NCI-H69 (cell line): ENCODE measurements at regions not wholly inside any gene's neighbourhood (a gene's known extent, or its start where the extent isn't known, plus 50 kb on each side); places are given as distances from the start of the nearest gene placed in this dataset.

ENCODE experiments used
- DNase-seq: peaks from one replicate; lab custom pipeline; 2025; lab: John Stamatoyannopoulos, UW

GRCh38 chr5:56459394-56460194 lies 226.5 kb upstream of the ANKRD55 start:
- DNase-seq = no peak

DNA sequence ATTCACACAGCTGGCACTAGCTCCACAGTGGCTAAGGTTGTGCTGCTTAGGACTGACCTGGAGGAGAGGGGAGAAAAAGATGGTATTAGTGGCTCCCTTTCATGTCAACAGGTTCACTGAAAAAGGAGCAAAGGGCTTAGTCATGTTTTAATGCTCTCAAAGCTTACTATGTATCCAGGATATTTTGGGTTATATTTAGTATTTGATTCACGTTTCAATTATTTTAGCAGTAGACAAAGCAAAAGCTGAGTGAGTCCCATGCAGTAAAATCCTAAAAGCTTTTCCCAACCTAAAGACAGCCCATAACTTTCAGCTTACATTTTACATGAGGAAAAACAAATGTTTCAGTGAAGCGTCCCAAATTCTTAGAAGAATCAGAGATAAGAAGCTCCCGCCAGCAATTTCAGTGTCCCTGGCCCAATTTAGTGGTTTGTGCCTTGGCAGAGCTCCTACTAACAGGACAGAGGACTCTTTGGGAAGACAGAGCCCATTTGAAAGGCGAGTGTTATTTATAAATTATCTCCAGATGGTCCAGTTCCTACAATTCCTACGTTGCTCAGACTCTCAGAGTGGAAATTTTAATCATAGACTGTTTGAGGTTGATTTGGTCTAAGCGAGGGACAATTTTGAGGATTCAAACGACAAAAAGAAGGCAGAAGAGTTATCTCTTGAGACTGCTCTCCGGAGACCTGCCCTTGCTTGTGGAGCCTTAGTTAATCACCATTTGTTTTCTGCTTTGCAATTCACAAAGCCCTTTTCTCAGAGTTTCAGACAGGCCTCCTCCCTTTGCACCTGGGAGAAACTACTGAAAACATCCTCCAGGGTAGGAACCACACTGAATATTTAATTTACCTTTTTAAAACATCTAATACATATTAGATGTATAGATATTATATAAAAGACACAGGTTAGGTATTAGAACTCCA lies 225.0 kb upstream of the ANKRD55 start:
- DNase-seq = no peak

DNA sequence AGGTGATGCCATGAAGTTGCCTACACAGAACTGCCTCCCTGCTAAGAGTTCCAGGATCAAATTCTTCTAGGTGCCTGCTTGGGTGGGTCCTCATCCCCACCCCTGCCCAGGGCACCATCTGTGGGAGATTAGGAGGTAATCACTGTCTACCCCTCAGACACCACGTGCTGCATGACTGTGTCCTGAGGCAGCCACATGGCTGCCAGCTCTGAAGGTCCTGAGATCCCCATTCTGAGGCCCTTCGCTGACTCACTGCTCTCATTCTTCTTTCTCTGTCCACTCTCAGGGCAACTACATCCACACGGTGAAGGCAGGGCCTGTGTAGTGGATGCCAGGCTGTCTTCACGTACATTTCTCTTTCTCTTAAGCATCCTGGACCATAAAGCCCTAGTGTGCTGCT lies 222.9 kb upstream of the ANKRD55 start:
- DNase-seq = no peak

GRCh38 chr5:56455417-56455816 lies 222.3 kb upstream of the ANKRD55 start:
- no peak for DNase-seq

DNA sequence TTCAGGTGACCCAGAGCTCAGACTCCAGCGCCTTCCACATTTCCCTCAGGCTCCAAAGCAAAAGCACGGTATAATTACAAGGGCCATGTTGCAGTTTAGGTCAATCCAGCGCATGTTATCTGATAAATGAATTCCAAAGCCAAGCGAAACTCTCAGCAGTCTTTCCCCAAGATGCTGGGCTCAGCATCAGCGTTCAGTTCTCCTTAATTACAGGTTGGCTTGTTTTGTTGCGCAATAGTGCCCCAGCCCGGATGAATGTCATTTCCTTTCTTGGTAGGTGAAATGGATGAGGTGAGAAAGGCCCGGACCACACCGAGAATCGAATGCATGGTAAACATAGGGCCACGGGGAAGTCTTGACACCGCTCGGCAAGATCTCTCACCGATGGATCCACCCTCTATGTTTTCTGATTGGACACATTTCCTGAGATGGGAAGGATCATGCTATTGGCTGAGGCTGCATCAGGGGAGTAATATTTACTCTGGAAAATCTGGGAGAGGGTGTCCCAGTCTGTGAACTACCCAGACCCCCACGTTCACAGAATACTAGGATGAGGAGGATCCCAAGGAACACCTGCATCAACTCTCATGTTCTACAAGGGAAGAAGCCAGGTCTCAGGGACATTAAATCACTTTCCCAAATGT lies 221.2 kb upstream of the ANKRD55 start:
- DNase-seq = peak; percentile 64

- DNase-seq = no peak
Measured at GRCh38 chr5:56451742-56452141, 218.6 kb upstream of the ANKRD55 start.

- no peak for DNase-seq
Measured at GRCh38 chr5:56450766-56451165, 217.6 kb upstream of the ANKRD55 start.

GRCh38 chr5:56449071-56449640 lies 216.0 kb upstream of the ANKRD55 start:
- DNase-seq = no peak

DNA sequence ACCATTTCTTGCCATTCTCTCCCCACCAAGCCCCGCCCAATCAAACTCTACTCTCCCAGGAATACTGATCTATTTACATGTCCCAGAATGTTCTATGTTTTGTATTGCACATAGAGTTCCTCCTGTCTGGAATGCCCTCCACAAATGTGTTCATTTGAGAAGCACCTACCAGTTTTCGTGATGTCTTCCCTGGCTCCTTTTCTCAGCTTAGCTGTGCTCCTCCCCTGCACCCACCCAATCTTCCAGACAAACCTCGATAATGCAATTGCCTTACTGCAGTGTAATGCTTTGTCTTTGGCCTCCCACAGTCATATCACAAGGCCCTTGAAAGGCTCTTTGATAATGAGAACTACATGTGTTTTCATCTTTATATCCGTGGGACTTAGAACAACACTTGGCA lies 214.5 kb upstream of the ANKRD55 start:
- no peak for DNase-seq

DNA sequence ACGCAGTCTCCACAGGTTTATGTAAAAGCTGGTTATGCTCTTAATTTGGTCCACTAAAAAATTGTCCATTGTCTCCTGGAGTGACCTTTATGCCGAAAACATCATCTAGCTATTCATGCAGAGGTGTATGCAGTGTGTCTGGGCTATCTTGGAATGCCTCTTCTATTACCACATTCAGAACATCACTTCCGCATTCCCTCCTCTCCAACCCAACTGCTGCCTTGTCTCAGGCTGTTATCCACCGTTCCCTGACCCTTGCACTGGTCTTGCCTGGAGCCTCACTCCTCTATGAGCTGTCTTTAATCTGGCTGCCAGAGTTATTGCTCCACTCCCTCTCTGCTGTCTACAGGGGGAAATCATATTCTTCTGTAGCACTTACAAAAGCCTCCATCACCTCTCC lies 214.1 kb upstream of the ANKRD55 start:
- DNase-seq = no peak

DNA sequence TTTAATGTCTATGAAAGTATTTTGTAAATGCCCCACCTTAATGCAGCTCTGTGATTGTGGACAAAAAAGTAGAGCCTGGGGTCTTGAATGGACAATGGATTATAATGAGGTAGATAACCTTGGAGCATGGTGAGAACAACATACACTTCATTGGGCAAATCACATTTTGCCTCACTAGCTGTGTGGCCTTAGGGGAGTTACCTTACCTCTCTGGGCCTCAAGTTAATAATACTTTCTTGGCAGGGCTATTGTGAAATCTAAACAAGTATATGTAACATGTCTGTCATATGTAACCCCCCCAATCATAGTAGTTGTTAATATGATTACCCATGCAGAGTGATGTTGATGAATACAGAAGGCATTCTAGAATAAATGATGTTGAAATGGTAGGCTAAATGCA lies 213.6 kb upstream of the ANKRD55 start:
- DNase-seq = no peak

DNA sequence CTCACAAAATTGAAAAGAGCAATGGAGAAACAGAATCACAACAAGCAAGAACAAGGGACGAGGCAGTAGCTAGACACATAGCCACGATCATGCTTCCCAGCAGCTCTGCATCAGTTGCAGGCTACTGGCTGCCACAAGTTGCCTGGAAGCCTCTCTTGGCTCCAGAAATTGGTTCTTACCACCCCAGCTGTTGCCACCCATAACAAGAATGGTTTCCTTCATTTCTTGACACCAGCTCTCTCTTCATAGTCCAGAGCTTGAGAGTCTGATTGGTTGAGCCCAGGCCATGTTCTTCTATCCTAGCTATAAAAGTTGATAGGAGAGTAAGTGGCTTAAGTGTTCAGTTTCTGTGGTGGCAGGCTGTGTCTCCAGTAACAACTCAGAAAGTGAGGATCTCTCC lies 210.7 kb upstream of the ANKRD55 start:
- no peak for DNase-seq

DNA sequence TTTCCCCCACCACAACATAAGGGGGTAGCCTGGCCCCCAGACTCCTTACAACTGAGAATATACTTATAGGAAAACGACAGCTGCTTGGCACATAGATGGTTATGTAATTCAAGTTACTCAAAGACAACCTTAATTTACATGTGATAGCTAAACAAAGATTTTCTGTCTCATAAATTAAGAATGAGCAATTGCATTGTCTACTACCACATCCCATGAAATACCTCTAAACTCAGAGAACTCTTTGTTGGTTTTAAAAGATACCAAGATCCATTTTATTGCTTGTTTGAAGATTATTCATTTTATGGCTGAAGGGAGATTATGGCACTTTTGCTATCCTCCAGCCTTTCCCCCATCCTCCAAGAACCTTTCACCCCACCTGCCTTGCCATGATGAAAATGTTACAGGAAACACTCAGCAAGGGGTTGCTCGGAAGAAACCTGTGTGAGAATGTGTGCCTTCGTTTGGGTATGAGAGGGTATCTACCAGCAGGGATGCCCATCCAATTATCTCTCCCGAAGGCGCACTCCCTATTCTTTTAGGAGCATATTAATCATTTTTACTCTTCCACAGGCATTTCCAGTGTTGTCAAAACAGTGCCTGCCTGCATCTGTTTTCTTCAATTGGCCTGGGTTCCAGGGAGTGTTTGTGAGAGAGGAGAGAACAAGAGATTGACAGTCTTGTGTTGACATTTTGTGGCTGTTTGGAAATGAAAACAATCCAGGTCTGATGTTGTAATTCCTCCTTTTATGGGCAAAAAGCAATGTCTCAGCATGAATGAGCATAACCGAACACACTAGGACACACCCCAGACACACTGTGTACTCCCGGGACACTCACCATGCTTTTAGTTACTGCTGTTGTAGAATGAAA lies 208.0 kb upstream of the ANKRD55 start:
- peak; percentile 46 for DNase-seq

DNA sequence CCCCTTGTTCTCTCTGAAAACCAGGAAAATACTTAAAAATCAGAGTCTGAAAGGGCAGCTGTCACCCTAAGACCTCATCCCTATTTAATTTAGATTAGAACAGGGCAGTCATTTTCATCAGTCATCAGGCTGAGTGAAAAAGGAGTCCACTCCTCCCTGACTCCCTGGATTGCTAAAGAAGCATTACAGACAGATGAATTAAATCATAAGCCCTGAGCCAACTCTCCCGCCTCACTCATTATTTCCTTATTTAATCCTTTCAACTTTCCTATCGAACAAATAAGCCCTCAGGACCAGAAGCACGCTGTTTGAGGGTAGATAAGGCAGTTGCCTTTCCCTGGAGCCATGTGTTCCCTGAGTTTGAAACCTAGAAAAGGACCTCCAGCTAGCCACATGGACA lies 201.9 kb upstream of the ANKRD55 start:
- no peak for DNase-seq

DNA sequence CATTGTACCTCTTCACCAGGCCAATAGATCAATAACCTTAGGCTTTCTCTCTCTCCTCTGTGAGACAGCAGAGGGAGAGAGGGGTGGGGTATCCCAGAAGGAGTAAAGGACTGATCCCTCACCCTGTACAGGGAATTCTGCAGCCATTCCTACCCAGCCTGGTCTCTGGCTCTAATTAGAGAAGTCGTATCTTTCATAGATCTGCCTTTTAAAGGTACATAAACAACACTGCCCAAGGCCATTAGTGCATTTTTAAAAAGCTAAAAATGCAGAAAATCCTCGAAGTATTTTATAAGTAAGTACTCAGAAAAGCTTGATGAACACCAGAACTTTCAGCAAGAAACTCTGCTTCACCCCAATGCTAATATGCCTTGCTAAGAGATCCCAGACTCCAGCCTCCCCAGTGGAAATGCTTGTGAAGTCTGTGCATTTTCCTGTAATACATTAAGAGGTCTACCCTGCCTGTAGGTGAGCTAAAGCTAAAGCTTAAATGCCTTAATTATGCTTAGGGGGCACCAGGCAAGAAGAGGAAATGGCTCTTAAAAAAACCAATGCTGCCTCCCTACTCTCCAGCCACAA lies 200.0 kb upstream of the ANKRD55 start:
- no peak for DNase-seq

GRCh38 chr5:56432321-56432720 lies 199.2 kb upstream of the ANKRD55 start:
- no peak for DNase-seq

DNA sequence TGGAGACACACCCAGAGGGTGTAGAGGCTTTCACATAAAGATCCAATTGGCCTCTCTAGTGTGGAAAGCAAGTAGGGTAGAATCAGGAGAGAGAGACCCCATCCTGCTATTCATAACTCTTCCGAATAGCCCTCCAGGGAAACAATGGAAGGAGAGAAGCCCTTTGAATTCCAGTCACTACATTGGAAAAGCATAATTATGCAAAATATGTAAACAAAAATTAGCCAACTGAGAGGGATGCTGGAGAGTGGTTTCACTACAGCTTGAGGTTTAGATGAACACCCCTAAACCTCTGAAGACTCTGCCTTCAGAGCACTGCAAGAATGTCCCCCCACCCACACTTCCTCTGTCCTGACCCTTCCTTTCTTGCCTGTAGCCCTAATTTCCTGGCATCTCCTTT lies 197.3 kb upstream of the ANKRD55 start:
- no peak for DNase-seq

DNA sequence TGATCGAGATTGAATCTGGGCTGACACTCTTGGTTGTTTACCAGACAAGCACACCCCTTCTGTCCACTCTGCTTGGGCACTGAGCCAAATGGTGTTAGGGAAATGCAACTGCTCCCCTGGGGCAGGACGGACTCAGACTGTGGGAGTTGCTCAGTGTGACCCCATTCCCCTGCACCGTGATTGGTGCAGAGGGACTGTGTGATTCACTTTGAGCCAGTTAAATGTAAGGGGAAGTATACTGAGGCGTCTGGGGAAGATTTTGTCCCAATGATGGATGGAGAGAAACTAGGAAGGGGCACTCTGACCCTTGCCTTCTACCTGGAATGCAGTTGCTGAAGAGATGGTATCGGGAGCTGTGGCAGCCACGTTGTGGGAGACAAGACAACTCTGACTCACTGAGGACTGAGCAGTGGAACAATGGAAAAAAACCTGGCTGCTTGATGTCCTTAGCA lies 196.0 kb upstream of the ANKRD55 start:
- DNase-seq = peak; percentile 86

DNA sequence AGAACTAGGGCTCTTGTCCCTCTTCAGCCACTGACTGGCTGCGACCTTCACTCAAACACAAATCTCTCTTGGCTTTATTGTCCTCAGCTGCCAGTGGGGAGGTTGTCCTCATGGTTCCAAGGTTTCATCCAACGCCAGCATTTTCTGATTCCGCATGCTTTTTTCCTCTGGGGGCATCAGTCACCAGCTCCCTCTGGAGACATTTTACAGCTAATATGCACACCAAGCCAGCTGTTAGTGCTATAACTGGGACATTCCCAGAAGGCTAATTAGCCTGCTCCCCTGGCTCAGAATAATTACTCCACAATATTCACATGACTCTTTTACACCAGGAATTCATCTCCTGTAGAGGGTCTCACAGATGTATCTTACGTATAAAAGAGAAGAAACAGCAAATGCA lies 193.6 kb upstream of the ANKRD55 start:
- DNase-seq = peak; percentile 10

GRCh38 chr5:56422076-56422762 lies 189.1 kb upstream of the ANKRD55 start:
- DNase-seq = no peak
